MM.1S (cell line): ENCODE measurements at regions not wholly inside any gene's neighbourhood (a gene's known extent, or its start where the extent isn't known, plus 50 kb on each side); places are given as distances from the start of the nearest gene placed in this dataset.

Source experiments
- DNase-seq: peaks from one replicate; pipeline ENCODE4 v3.0.0-alpha.2; 2015
- H2AFZ ChIP-seq: fragments of 300-600 bp; sonication (generic); 2 replicates; pipeline ENCODE4 v1.6.0; 2016; ENCODE audit warnings: antibody characterized with exemption, low read length
- H3F3A ChIP-seq: fragments of 300-600 bp; sonication (generic); 2 replicates; pipeline ENCODE4 v1.6.1; 2016; ENCODE audit warnings: mild to moderate bottlenecking, antibody characterized with exemption, low read length, moderate library complexity, mixed read lengths; ENCODE audit not compliant: insufficient read depth
- H3K27ac ChIP-seq: fragments of 300-600 bp; sonication (generic); 2 replicates; pipeline ENCODE4 v1.5.1; 2016; ENCODE audit warnings: mild to moderate bottlenecking, low read length
- H3K27me3 ChIP-seq: fragments of 300-600 bp; sonication (generic); replicated peaks from 2 replicates; pipeline ENCODE4 v1.6.0; 2016; ENCODE audit warnings: low read length; ENCODE audit not compliant: insufficient read depth
- H3K36me3 ChIP-seq: fragments of 300-600 bp; sonication (generic); replicated peaks from 2 replicates; pipeline ENCODE4 v1.6.1; 2016; ENCODE audit warnings: mild to moderate bottlenecking, low read length, mixed read lengths; ENCODE audit not compliant: insufficient read depth
- H3K4me1 ChIP-seq: fragments of 300-600 bp; sonication (generic); 2 replicates; pipeline ENCODE4 v1.6.1; 2016; ENCODE audit warnings: low read length, mixed read lengths
- H3K4me2 ChIP-seq: fragments of 300-600 bp; sonication (generic); 2 replicates; pipeline ENCODE4 v1.6.0; 2016; ENCODE audit warnings: low read depth, low read length
- H3K4me3 ChIP-seq: fragments of 300-600 bp; sonication (generic); 2 replicates; pipeline ENCODE4 v1.5.1; 2016; ENCODE audit warnings: low read length, mixed read lengths
- H3K79me2 ChIP-seq: fragments of 300-600 bp; sonication (generic); 2 replicates; pipeline ENCODE4 v1.6.1; 2016; ENCODE audit warnings: mixed run types, low read length, mixed read lengths
- H3K9ac ChIP-seq: fragments of 300-600 bp; sonication (generic); 2 replicates; pipeline ENCODE4 v1.6.1; 2016; ENCODE audit warnings: low read length, mixed read lengths
- H3K9me2 ChIP-seq: fragments of 300-600 bp; sonication (generic); replicated peaks from 2 replicates; pipeline ENCODE4 v1.6.1; 2016; ENCODE audit warnings: mild to moderate bottlenecking, low read length, mixed read lengths; ENCODE audit not compliant: insufficient read depth
- H3K9me3 ChIP-seq: fragments of 300-600 bp; sonication (generic); replicated peaks from 2 replicates; pipeline ENCODE4 v1.6.1; 2016; ENCODE audit warnings: mild to moderate bottlenecking, low read length, mixed read lengths; ENCODE audit not compliant: insufficient read depth
- H4K20me1 ChIP-seq: fragments of 300-600 bp; sonication (generic); 2 replicates; pipeline ENCODE4 v1.6.1; 2016; ENCODE audit warnings: mild to moderate bottlenecking, low read length, moderate library complexity, mixed read lengths; ENCODE audit not compliant: insufficient read depth
- CTCF ChIP-seq: fragments of 300-600 bp; sonication (generic); IDR thresholded peaks from 2 replicates; pipeline ENCODE4 v1.5.1; 2016; ENCODE audit warnings: antibody characterized with exemption, low read length, mixed read lengths
- EZH2 ChIP-seq: fragments of 300-600 bp; sonication (generic); optimal IDR thresholded peaks from 2 replicates; pipeline ENCODE3; 2017; ENCODE audit warnings: low read depth, mild to moderate bottlenecking, antibody characterized with exemption, low read length, mixed read lengths
- EZH2phosphoT487 ChIP-seq: fragments of 300-600 bp; sonication (generic); IDR thresholded peaks from 2 replicates; pipeline ENCODE4 v1.6.1; 2018; ENCODE audit warnings: antibody characterized with exemption, low read length

- no peaks in the 10 kb centered on the region for H3K36me3 ChIP-seq
- no peaks in the 10 kb centered on the region for H3K79me2 ChIP-seq
- no peak overlapping the region for H2AFZ ChIP-seq
- no peaks in the 10 kb centered on the region for H4K20me1 ChIP-seq
- no peaks in the 10 kb centered on the region for H3F3A ChIP-seq
- H3K9me2 ChIP-seq, result no peaks in the 10 kb centered on the region
- H3K9ac ChIP-seq, result no peak overlapping the region
- no peak for TF ChIP-seq EZH2
- no peak for TF ChIP-seq EZH2phosphoT487
- TF ChIP-seq CTCF, result no peak
- H3K9me3 ChIP-seq, result no peaks in the 10 kb centered on the region
- DNase-seq, result no peak
- H3K4me2 ChIP-seq, result no peak overlapping the region
- no peaks in the 10 kb centered on the region for H3K27me3 ChIP-seq
- H3K4me1 ChIP-seq, result no peaks in the 10 kb centered on the region
- no peak overlapping the region for H3K27ac ChIP-seq
- H3K4me3 ChIP-seq, result no peak overlapping the region
Measured at GRCh38 chr5:9953691-9954090, 296.0 kb downstream of the ATPSCKMT start.

- Histone ChIP-seq H3K79me2 (no peaks in the 10 kb centered on the region), H3K4me2 (no peak overlapping the region), H3K27ac (no peak overlapping the region), H3K36me3 (no peaks in the 10 kb centered on the region), H3K4me1 (no peaks in the 10 kb centered on the region), H3K9me3 (no peaks in the 10 kb centered on the region), H3K9me2 (no peaks in the 10 kb centered on the region), H3K9ac (no peak overlapping the region), H3K4me3 (no peak overlapping the region), H2AFZ (no peak overlapping the region), H4K20me1 (no peaks in the 10 kb centered on the region), H3F3A (no peaks in the 10 kb centered on the region), H3K27me3 (no peaks in the 10 kb centered on the region)
- TF ChIP-seq EZH2 (no peak), EZH2phosphoT487 (no peak), CTCF (no peak)
- DNase-seq, result no peak
Measured at GRCh38 chr5:9951865-9952516, 297.7 kb downstream of the ATPSCKMT start.

- H3K9me2 ChIP-seq, result no peaks in the 10 kb centered on the region
- no peaks in the 10 kb centered on the region for H3K4me1 ChIP-seq
- no peaks in the 10 kb centered on the region for H3K36me3 ChIP-seq
- no peaks in the 10 kb centered on the region for H4K20me1 ChIP-seq
- no peak overlapping the region for H3K4me3 ChIP-seq
- no peaks in the 10 kb centered on the region for H3K79me2 ChIP-seq
- no peak overlapping the region for H3K27ac ChIP-seq
- H2AFZ ChIP-seq, result no peak overlapping the region
- no peaks in the 10 kb centered on the region for H3K9me3 ChIP-seq
- no peaks in the 10 kb centered on the region for H3F3A ChIP-seq
- H3K4me2 ChIP-seq, result no peak overlapping the region
- H3K27me3 ChIP-seq, result no peaks in the 10 kb centered on the region
- TF ChIP-seq CTCF (no peak), EZH2 (no peak), EZH2phosphoT487 (no peak)
- DNase-seq, result no peak
- no peak overlapping the region for H3K9ac ChIP-seq
Measured at GRCh38 chr5:9947944-9948343, 301.7 kb downstream of the ATPSCKMT start.
